Hepatocyte (in vitro differentiated cells): ENCODE measurements at regions not wholly inside any gene's neighbourhood (a gene's known extent, or its start where the extent isn't known, plus 50 kb on each side); places are given as distances from the start of the nearest gene placed in this dataset.

ENCODE experiments used
- DNase-seq: peaks from one replicate; pipeline ENCODE4 v3.0.0-alpha.2; 2016; ENCODE audit warnings: low spot score
- H2AFZ ChIP-seq: fragments of 200-600 bp; sonication (generic); 2 replicates; pipeline ENCODE4 v1.6.0; 2016; ENCODE audit warnings: antibody characterized with exemption, mild to moderate bottlenecking
- H3K27ac ChIP-seq: fragments of 200-600 bp; sonication (generic); 2 replicates; pipeline ENCODE4 v1.5.1; 2016; ENCODE audit warnings: mild to moderate bottlenecking
- H3K27me3 ChIP-seq: fragments of 200-600 bp; sonication (generic); 2 replicates; pipeline ENCODE4 v1.6.1; 2016
- H3K36me3 ChIP-seq: fragments of 200-600 bp; sonication (generic); replicated peaks from 2 replicates; pipeline ENCODE4 v1.5.1; 2016; ENCODE audit warnings: low read depth; ENCODE audit not compliant: insufficient read depth
- H3K4me1 ChIP-seq: fragments of 200-600 bp; sonication (generic); 2 replicates; pipeline ENCODE4 v1.5.1; 2016; ENCODE audit warnings: mild to moderate bottlenecking, moderate library complexity; ENCODE audit not compliant: insufficient read depth
- H3K4me2 ChIP-seq: fragments of 200-600 bp; sonication (generic); 2 replicates; pipeline ENCODE4 v1.6.0; 2016
- H3K4me3 ChIP-seq: fragments of 200-600 bp; sonication (generic); 2 replicates; pipeline ENCODE4 v1.5.1; 2016; ENCODE audit warnings: mild to moderate bottlenecking
- H3K79me2 ChIP-seq: fragments of 200-600 bp; sonication (generic); 2 replicates; pipeline ENCODE4 v1.6.0; 2017; ENCODE audit warnings: mild to moderate bottlenecking
- H3K9me2 ChIP-seq: fragments of 200-600 bp; sonication (generic); replicated peaks from 2 replicates; pipeline ENCODE4 v1.6.0; 2017; ENCODE audit warnings: mild to moderate bottlenecking; ENCODE audit not compliant: insufficient read depth
- H3K9me3 ChIP-seq: fragments of 200-600 bp; sonication (generic); 2 replicates; pipeline ENCODE4 v1.5.1; 2016; ENCODE audit warnings: low read depth, mild to moderate bottlenecking
- H4K20me1 ChIP-seq: fragments of 200-600 bp; sonication (generic); 2 replicates; pipeline ENCODE4 v1.6.0; 2016; ENCODE audit warnings: mild to moderate bottlenecking; ENCODE audit not compliant: insufficient read depth, poor library complexity, severe bottlenecking
- CTCF ChIP-seq: fragments of 200-600 bp; sonication (generic); IDR thresholded peaks from 2 replicates; pipeline ENCODE4 v1.5.1; 2016; ENCODE audit warnings: antibody characterized with exemption, mild to moderate bottlenecking; ENCODE audit not compliant: poor library complexity
- EZH2 ChIP-seq: fragments of 200-600 bp; sonication (generic); IDR thresholded peaks from 2 replicates; pipeline ENCODE4 v1.6.1; 2016; ENCODE audit warnings: antibody characterized with exemption, mild to moderate bottlenecking, borderline replicate concordance
- EZH2phosphoT487 ChIP-seq: fragments of 200-600 bp; sonication (generic); IDR thresholded peaks from one replicate; pipeline ENCODE4 v1.6.1; 2018; ENCODE audit warnings: antibody characterized with exemption, mild to moderate bottlenecking, low read depth, moderate library complexity; ENCODE audit not compliant: unreplicated experiment, severe bottlenecking
- WGBS: methylation state at CpG from one replicate; pipeline ENCODE4 v1.1.6; 2016; ENCODE audit warnings: low lambda C conversion rate; ENCODE audit errors: missing lambda C conversion rate; 5-methylcytosine and 5-hydroxymethylcytosine counted together

GRCh38 chr6:137358273-137358672, 135.9 kb downstream of the OLIG3 start:
- H3K4me2 ChIP-seq, result no peak overlapping the region
- 66% methylated on average over 3 of the region's 3 CpGs for WGBS
- H3K27ac ChIP-seq, result peak overlapping the region; percentile 40
- H3K4me1 ChIP-seq, result peaks cover 5% of the 10 kb centered on the region
- H3K36me3 ChIP-seq, result no peaks in the 10 kb centered on the region
- H3K79me2 ChIP-seq, result no peaks in the 10 kb centered on the region
- H2AFZ ChIP-seq, result no peak overlapping the region
- no peaks in the 10 kb centered on the region for H3K9me2 ChIP-seq
- no peak overlapping the region for H3K4me3 ChIP-seq
- TF ChIP-seq EZH2 (no peak), CTCF (no peak), EZH2phosphoT487 (no peak)
- H3K9me3 ChIP-seq, result no peaks in the 10 kb centered on the region
- no peaks in the 10 kb centered on the region for H4K20me1 ChIP-seq
- no peaks in the 10 kb centered on the region for H3K27me3 ChIP-seq
- DNase-seq, result no peak

- no peaks in the 10 kb centered on the region for H3K36me3 ChIP-seq
- H3K4me3 ChIP-seq, result no peak overlapping the region
- no peak overlapping the region for H3K4me2 ChIP-seq
- DNase-seq, result no peak
- H3K27me3 ChIP-seq, result no peaks in the 10 kb centered on the region
- H3K4me1 ChIP-seq, result peaks cover 9% of the 10 kb centered on the region
- H2AFZ ChIP-seq, result no peak overlapping the region
- H3K27ac ChIP-seq, result peak overlapping the region; percentile 40
- TF ChIP-seq EZH2 (no peak), CTCF (no peak), EZH2phosphoT487 (no peak)
- no peaks in the 10 kb centered on the region for H3K9me2 ChIP-seq
- no peaks in the 10 kb centered on the region for H4K20me1 ChIP-seq
- no peaks in the 10 kb centered on the region for H3K9me3 ChIP-seq
- no peaks in the 10 kb centered on the region for H3K79me2 ChIP-seq
Measured at GRCh38 chr6:137357948-137358266, 136.3 kb downstream of the OLIG3 start.

- Histone ChIP-seq H3K4me3 (no peak overlapping the region), H3K27ac (peak overlapping the region; percentile 40), H3K4me1 (peaks cover 11% of the 10 kb centered on the region), H3K4me2 (no peak overlapping the region), H3K9me2 (no peaks in the 10 kb centered on the region), H3K79me2 (no peaks in the 10 kb centered on the region), H3K36me3 (no peaks in the 10 kb centered on the region), H4K20me1 (no peaks in the 10 kb centered on the region), H3K9me3 (no peaks in the 10 kb centered on the region), H3K27me3 (no peaks in the 10 kb centered on the region), H2AFZ (no peak overlapping the region)
- DNase-seq, result peak; percentile 59
- TF ChIP-seq EZH2phosphoT487 (no peak), CTCF (no peak), EZH2 (no peak)
- 63% methylated on average over 14 of the region's 14 CpGs for WGBS
Measured at GRCh38 chr6:137357263-137357947, 136.8 kb downstream of the OLIG3 start.
